DND-41 (cell line): ENCODE measurements at regions not wholly inside any gene's neighbourhood (a gene's known extent, or its start where the extent isn't known, plus 50 kb on each side); places are given as distances from the start of the nearest gene placed in this dataset.

Experiments
- EZH2 ChIP-seq: IDR thresholded peaks from 3 replicates; pipeline ENCODE4 v1.6.1; 2012; ENCODE audit warnings: borderline replicate concordance, low read depth, mild to moderate bottlenecking, moderate library complexity, low read length, inconsistent platforms; ENCODE audit not compliant: severe bottlenecking
- TF ChIP-seq, protein P1 (sequence below): IDR thresholded peaks from 2 replicates; pipeline ENCODE4 v1.5.1; 2012; ENCODE audit warnings: borderline replicate concordance, low read length, moderate library complexity, mild to moderate bottlenecking; ENCODE audit not compliant: poor library complexity, severe bottlenecking; ENCODE audit errors: extremely low read depth

DNA sequence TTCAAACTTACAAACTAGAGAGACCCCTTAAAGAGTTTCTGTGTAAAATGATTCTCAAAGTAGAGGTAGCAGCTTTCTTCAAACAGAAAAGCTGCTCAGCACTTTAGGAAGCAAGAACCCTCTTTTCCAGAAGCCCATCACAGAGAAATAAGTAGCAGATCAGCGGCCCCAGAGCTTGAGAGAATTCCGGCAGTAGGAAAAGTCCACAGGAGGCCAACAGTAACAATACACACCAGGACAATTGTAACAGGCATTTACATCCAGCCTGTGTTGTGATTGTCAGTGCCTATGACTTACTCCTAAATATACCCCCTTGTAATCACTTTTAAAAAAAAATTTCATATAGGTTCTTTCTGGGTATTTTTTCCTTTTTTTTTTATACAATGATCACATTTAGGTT, 161.4 kb upstream of the ACVR2A start:
- TF ChIP-seq, protein P1, sequence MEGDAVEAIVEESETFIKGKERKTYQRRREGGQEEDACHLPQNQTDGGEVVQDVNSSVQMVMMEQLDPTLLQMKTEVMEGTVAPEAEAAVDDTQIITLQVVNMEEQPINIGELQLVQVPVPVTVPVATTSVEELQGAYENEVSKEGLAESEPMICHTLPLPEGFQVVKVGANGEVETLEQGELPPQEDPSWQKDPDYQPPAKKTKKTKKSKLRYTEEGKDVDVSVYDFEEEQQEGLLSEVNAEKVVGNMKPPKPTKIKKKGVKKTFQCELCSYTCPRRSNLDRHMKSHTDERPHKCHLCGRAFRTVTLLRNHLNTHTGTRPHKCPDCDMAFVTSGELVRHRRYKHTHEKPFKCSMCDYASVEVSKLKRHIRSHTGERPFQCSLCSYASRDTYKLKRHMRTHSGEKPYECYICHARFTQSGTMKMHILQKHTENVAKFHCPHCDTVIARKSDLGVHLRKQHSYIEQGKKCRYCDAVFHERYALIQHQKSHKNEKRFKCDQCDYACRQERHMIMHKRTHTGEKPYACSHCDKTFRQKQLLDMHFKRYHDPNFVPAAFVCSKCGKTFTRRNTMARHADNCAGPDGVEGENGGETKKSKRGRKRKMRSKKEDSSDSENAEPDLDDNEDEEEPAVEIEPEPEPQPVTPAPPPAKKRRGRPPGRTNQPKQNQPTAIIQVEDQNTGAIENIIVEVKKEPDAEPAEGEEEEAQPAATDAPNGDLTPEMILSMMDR = no peak
- no peak for TF ChIP-seq EZH2
